ENCODE measurements at regions not wholly inside any gene's neighbourhood (a gene's known extent, or its start where the extent isn't known, plus 50 kb on each side); places are given as distances from the start of the nearest gene placed in this dataset.

GRCh38 chr3:34140616-34141015, 342.2 kb downstream of the PDCD6IP start:
- no peak for TF ChIP-seq CTCF (IDR thresholded peaks at IDR 0.05)
- TF ChIP-seq POLR2A (IDR thresholded peaks at IDR 0.05), result no peak
